ENCODE measurements at regions not wholly inside any gene's neighbourhood (a gene's known extent, or its start where the extent isn't known, plus 50 kb on each side); places are given as distances from the start of the nearest gene placed in this dataset.

- TF ChIP-seq CTCF (IDR thresholded peaks at IDR 0.05) (no peak), EZH2 (IDR thresholded peaks at IDR 0.05; ENCODE audit: borderline replicate concordance, insufficient read depth, low read depth, low read length, poor library complexity, severe bottlenecking) (no peak)
These were observed 135.5 kb upstream of the RMP24 start for GRCh38 chr18:35836932-35837331.

Measured in B cell (primary cell).